ENCODE measurements at regions not wholly inside any gene's neighbourhood (a gene's known extent, or its start where the extent isn't known, plus 50 kb on each side); places are given as distances from the start of the nearest gene placed in this dataset.

DNA sequence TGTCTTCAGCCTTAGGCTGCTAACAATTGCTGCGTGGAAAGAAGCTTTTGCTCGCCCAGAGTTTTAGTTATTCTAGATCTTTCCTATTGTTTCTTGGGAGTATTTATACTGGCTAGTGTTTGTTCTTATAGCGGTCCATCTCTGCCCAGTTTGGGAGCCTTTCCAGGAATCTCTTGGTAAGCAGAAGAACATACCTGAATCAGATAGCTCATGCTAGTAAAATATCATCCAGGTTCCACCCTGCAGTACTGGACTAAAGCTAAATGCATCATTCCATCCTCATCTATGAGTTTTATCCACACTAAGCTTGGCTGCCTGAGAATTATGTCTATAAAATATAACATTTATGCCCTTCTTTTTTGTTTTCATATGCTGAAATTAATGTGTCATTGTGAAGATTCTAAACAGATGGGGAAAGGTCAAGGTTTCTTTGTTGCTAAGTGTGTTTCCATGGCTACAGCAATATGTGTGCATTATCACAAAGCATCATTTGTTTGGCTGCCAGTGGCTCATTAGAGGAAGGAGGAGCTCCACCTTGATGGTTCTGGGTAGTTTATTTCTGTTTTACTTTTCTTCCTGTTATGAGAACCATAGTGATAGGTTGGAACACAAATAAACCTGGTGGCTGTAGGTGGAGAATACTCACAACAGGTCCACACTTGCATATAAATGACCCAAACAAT, 182.8 kb downstream of the PIK3C3 start:
- no peak for FAIRE-seq
- Histone ChIP-seq H3K27me3 (ENCODE audit: control insufficient read depth, insufficient read depth, low read length) (no peaks in the 10 kb centered on the region), H3K4me3 (ENCODE audit: low read length in 3 of 3) (no peak overlapping the region), H3K4me1 (ENCODE audit: control insufficient read depth in 2 of 3, insufficient read depth in 2 of 3, low read depth in 1 of 3, low read length in 3 of 3) (no peaks in the 10 kb centered on the region), H3K36me3 (ENCODE audit: control insufficient read depth in 2 of 3, insufficient read depth in 3 of 3, low read length in 3 of 3) (no peaks in the 10 kb centered on the region), H3K27ac (ENCODE audit: low read depth in 2 of 2, low read length in 2 of 2) (no peak overlapping the region), H3K9me3 (ENCODE audit: control insufficient read depth in 2 of 3, insufficient read depth in 1 of 3, low read length in 3 of 3) (peaks cover 0 to 8% (median 0%) of the 10 kb centered on the region in 3 donors), H3K9ac (ENCODE audit: low read length in 3 of 3) (no peak overlapping the region)
- intact Hi-C loops (cut with DNase I), result no loop called here
- TF ChIP-seq, protein P1, sequence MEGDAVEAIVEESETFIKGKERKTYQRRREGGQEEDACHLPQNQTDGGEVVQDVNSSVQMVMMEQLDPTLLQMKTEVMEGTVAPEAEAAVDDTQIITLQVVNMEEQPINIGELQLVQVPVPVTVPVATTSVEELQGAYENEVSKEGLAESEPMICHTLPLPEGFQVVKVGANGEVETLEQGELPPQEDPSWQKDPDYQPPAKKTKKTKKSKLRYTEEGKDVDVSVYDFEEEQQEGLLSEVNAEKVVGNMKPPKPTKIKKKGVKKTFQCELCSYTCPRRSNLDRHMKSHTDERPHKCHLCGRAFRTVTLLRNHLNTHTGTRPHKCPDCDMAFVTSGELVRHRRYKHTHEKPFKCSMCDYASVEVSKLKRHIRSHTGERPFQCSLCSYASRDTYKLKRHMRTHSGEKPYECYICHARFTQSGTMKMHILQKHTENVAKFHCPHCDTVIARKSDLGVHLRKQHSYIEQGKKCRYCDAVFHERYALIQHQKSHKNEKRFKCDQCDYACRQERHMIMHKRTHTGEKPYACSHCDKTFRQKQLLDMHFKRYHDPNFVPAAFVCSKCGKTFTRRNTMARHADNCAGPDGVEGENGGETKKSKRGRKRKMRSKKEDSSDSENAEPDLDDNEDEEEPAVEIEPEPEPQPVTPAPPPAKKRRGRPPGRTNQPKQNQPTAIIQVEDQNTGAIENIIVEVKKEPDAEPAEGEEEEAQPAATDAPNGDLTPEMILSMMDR (IDR thresholded peaks at IDR 0.05; ENCODE audit: borderline replicate concordance, extremely low read depth, insufficient read depth), result no peak
- DNase-seq, result peak in 1 of 5 donors; percentile 22

DNA sequence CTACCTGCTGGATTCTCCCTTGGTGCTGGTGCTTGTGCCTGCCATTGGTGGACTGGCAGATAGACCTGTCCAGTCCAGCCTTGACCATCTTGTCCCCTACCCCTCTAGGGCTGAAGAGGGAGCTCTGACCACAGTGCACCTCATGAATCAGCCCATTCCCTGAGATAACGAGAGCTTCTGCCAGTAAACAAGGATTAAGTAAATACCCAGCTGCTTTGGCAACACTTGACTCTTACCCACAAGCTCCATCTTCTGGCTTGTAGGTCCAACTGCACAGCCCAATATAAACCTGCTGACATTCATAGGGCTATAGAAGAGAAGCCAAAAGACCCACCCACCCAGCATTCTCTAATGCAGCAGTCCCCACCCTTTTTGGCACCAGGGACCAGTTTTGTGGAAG, 186.4 kb downstream of the PIK3C3 start:
- intact Hi-C loops (cut with DNase I), result no loop called here
- no peak for FAIRE-seq

DNA sequence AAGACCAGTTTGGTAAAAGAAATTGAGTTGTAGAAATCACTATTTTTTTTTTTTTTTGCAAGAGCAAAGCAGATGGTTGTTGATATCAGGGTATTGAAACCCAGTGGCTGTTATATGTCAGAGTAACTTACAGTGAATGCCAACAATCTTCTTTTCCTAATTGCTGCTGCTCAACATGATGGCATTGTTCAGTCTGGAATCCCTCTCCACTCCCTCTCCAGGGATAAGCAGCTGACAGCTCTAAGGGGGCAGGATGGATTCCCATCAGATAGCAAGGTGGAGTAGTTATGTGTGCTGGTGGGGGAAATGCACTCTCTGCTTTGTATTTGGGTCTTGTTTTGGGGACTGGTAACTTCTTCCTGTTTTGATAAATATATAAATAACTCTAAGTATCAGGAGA, 200.0 kb downstream of the PIK3C3 start:
- no peak for FAIRE-seq
- intact Hi-C loops (cut with DNase I), result no loop called here

More for the DNA sequence above, 186.4 kb downstream of the PIK3C3 start:
- no peak for DNase-seq
- H3K4me3 ChIP-seq (ENCODE audit: low read length in 3 of 3), result no peak overlapping the region
- H3K36me3 ChIP-seq (ENCODE audit: control insufficient read depth in 2 of 3, insufficient read depth in 3 of 3, low read length in 3 of 3), result no peaks in the 10 kb centered on the region
- H3K9ac ChIP-seq (ENCODE audit: low read length in 3 of 3), result no peak overlapping the region
- H3K9me3 ChIP-seq (ENCODE audit: control insufficient read depth in 2 of 3, insufficient read depth in 1 of 3, low read length in 3 of 3), result peaks cover 0 to 8% (median 0%) of the 10 kb centered on the region in 3 donors
- H3K27me3 ChIP-seq (ENCODE audit: control insufficient read depth, insufficient read depth, low read length), result no peaks in the 10 kb centered on the region
- no peak overlapping the region for H3K27ac ChIP-seq (ENCODE audit: low read depth in 2 of 2, low read length in 2 of 2)
- H3K4me1 ChIP-seq (ENCODE audit: control insufficient read depth in 2 of 3, insufficient read depth in 2 of 3, low read depth in 1 of 3, low read length in 3 of 3), result no peaks in the 10 kb centered on the region
- TF ChIP-seq, protein P1 (IDR thresholded peaks at IDR 0.05; ENCODE audit: borderline replicate concordance, extremely low read depth, insufficient read depth), result peak; percentile 20

More for the DNA sequence above, 200.0 kb downstream of the PIK3C3 start:
- no peaks in the 10 kb centered on the region for H3K4me1 ChIP-seq (ENCODE audit: control insufficient read depth in 2 of 3, insufficient read depth in 2 of 3, low read depth in 1 of 3, low read length in 3 of 3)
- H3K36me3 ChIP-seq (ENCODE audit: control insufficient read depth in 2 of 3, insufficient read depth in 3 of 3, low read length in 3 of 3), result no peaks in the 10 kb centered on the region
- no peak for DNase-seq
- no peak overlapping the region for H3K9ac ChIP-seq (ENCODE audit: low read length in 3 of 3)
- no peaks in the 10 kb centered on the region for H3K9me3 ChIP-seq (ENCODE audit: control insufficient read depth in 2 of 3, insufficient read depth in 1 of 3, low read length in 3 of 3)
- no peak overlapping the region for H3K4me3 ChIP-seq (ENCODE audit: low read length in 3 of 3)
- TF ChIP-seq, protein P1 (IDR thresholded peaks at IDR 0.05; ENCODE audit: borderline replicate concordance, extremely low read depth, insufficient read depth), result no peak
- no peaks in the 10 kb centered on the region for H3K27me3 ChIP-seq (ENCODE audit: control insufficient read depth, insufficient read depth, low read length)
- no peak overlapping the region for H3K27ac ChIP-seq (ENCODE audit: low read depth in 2 of 2, low read length in 2 of 2)
